Thyroid gland (tissue), 4 donors: ENCODE measurements at regions not wholly inside any gene's neighbourhood (a gene's known extent, or its start where the extent isn't known, plus 50 kb on each side); places are given as distances from the start of the nearest gene placed in this dataset.

Source experiments
- POLR2A ChIP-seq, 2 donors: fragments of 450-650 bp; IDR thresholded peaks; one replicate each; pipeline ENCODE4 v1.6.1; 2017; ENCODE audit warnings: antibody characterized with exemption in 2 of 2, mild to moderate bottlenecking in 2 of 2, moderate library complexity in 1 of 2
- TF ChIP-seq, protein P1 (sequence below), 6 experiments: fragments of 200-600 bp in 3 of 6; fragments of 450-650 bp in 3 of 6; sonication (generic) in 3 of 6; IDR thresholded peaks; one replicate each; pipeline ENCODE4 v1.5.1; 2016 to 2019; ENCODE audit warnings: antibody characterized with exemption in 6 of 6, mild to moderate bottlenecking in 2 of 6, inconsistent platforms in 1 of 6, moderate library complexity in 1 of 6

DNA sequence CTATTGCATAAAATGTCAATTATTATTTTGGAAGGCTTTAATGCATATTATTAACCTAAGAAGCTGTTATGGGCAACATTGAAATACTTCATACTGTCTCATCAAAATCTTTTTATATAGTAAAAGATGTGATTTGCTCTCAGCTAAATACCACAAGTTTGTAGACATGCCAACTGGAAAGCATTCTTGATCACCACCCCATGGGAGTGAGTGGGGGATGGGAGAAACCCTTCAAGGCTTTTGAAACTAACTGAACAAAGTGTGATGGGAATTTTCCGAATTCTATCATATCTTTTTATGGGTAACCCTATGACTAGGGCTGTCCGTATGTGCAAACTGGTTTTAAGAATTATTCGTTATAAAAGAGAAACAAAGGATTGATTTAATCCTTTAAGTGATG, 377.3 kb upstream of the JAG1 start:
- TF ChIP-seq, protein P1, sequence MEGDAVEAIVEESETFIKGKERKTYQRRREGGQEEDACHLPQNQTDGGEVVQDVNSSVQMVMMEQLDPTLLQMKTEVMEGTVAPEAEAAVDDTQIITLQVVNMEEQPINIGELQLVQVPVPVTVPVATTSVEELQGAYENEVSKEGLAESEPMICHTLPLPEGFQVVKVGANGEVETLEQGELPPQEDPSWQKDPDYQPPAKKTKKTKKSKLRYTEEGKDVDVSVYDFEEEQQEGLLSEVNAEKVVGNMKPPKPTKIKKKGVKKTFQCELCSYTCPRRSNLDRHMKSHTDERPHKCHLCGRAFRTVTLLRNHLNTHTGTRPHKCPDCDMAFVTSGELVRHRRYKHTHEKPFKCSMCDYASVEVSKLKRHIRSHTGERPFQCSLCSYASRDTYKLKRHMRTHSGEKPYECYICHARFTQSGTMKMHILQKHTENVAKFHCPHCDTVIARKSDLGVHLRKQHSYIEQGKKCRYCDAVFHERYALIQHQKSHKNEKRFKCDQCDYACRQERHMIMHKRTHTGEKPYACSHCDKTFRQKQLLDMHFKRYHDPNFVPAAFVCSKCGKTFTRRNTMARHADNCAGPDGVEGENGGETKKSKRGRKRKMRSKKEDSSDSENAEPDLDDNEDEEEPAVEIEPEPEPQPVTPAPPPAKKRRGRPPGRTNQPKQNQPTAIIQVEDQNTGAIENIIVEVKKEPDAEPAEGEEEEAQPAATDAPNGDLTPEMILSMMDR (IDR thresholded peaks at IDR 0.05): no peak
- no peak for TF ChIP-seq POLR2A (IDR thresholded peaks at IDR 0.05)
